Muscle of back (tissue), 3 donors: ENCODE measurements at regions not wholly inside any gene's neighbourhood (a gene's known extent, or its start where the extent isn't known, plus 50 kb on each side); places are given as distances from the start of the nearest gene placed in this dataset.
A peak's percentile ranks its signal among the peaks of the same experiment; 100 is the strongest.

Experiments used
- DNase-seq, 3 donors: peaks; one replicate each; pipeline versions ENCODE4 v3.0.0 to v3.0.0-alpha.2; 2013

GRCh38 chrX:71000139-71000538 is 68.0 kb downstream of the SNX12 start:
- DNase-seq: no peak

GRCh38 chrX:70998411-70999027 is 67.6 kb upstream of the SLC7A3 start:
- peak; percentile 32 to 65 (median 49) for DNase-seq

GRCh38 chrX:70995338-70995737 is 64.4 kb upstream of the SLC7A3 start:
- DNase-seq: no peak

GRCh38 chrX:70988425-70988824 is 57.5 kb upstream of the SLC7A3 start:
- no peak for DNase-seq
